ENCODE measurements at regions not wholly inside any gene's neighbourhood (a gene's known extent, or its start where the extent isn't known, plus 50 kb on each side); places are given as distances from the start of the nearest gene placed in this dataset.

- TF ChIP-seq CTCF (IDR thresholded peaks at IDR 0.05; ENCODE audit: control extremely low read depth in 1 of 3, insufficient read depth in 1 of 3, low read depth in 1 of 3, low read length in 3 of 3) (no peak), EGR1 (IDR thresholded peaks at IDR 0.05; ENCODE audit: borderline replicate concordance, low read depth, low read length) (no peak), RBBP5 (IDR thresholded peaks at IDR 0.05; ENCODE audit: borderline replicate concordance, low read depth, low read length) (no peak), EZH2 (IDR thresholded peaks at IDR 0.05; ENCODE audit: low read depth, low read length, severe bottlenecking) (no peak), POLR2AphosphoS5 (IDR thresholded peaks at IDR 0.05; ENCODE audit: low read depth, low read length) (no peak)
Observed at GRCh38 chr2:14256890-14257289, 375.6 kb upstream of the LRATD1 start.

Measured in H1 (cell line).